Spleen (tissue), 11 donors: ENCODE measurements at regions not wholly inside any gene's neighbourhood (a gene's known extent, or its start where the extent isn't known, plus 50 kb on each side); places are given as distances from the start of the nearest gene placed in this dataset.
"Not testable (repeated sequence)": the region's sequence is repeated elsewhere in the genome, so short reads cannot be mapped to it uniquely, and the experiment has no call there.

Experiments used
- DNase-seq: peaks from one replicate; pipeline ENCODE4 v3.0.0-alpha.2; 2020
- H3K27ac ChIP-seq, 8 donors: fragments of 200-600 bp; sonication (generic) in 7 of 8; 1 replicate in 4 of 8; 2 replicates in 4 of 8; pipeline versions ENCODE4 v1.5.0 to v1.8.0; 2016 to 2021; ENCODE audit warnings: inconsistent platforms in 4 of 8, mild to moderate bottlenecking in 4 of 8, moderate library complexity in 1 of 8
- H3K27me3 ChIP-seq, 7 donors: fragments of 200-600 bp; sonication (generic) in 6 of 7; replicated peaks in 1 of 7; 1 replicate in 4 of 7; 2 replicates in 3 of 7; pipeline versions ENCODE4 v1.5.0 to v1.8.0; 2016 to 2021; ENCODE audit warnings: inconsistent platforms in 3 of 7, mild to moderate bottlenecking in 1 of 7
- H3K36me3 ChIP-seq, 6 donors: fragments of 200-600 bp; sonication (generic) in 5 of 6; 1 replicate in 4 of 6; 2 replicates in 2 of 6; pipeline versions ENCODE4 v1.5.0 to v1.8.0; 2016 to 2021; ENCODE audit warnings: inconsistent platforms in 2 of 6
- H3K4me1 ChIP-seq, 6 donors: fragments of 200-600 bp; sonication (generic) in 5 of 6; 1 replicate in 3 of 6; 2 replicates in 3 of 6; pipeline versions ENCODE4 v1.5.0 to v1.8.0; 2016 to 2021; ENCODE audit warnings: inconsistent platforms in 3 of 6
- H3K4me3 ChIP-seq, 8 donors: fragments of 200-600 bp; sonication (generic) in 7 of 8; 1 replicate in 4 of 8; 2 replicates in 4 of 8; pipeline versions ENCODE4 v1.5.0 to v1.8.0; 2016 to 2021; ENCODE audit warnings: inconsistent platforms in 4 of 8, mild to moderate bottlenecking in 4 of 8, moderate library complexity in 2 of 8
- H3K9me3 ChIP-seq, 8 donors: fragments of 200-600 bp; sonication (generic) in 7 of 8; 1 replicate in 4 of 8; 2 replicates in 4 of 8; pipeline versions ENCODE4 v1.5.0 to v1.8.0; 2016 to 2021; ENCODE audit warnings: inconsistent platforms in 4 of 8
- CTCF ChIP-seq, 11 experiments: fragments of 200-600 bp in 7 of 11; fragments of 450-650 bp in 4 of 11; sonication (generic) in 4 of 11; IDR thresholded peaks in 8 of 11; conservative IDR thresholded peaks in 3 of 11; 1 replicate in 7 of 11; 2 replicates in 4 of 11; pipeline versions ENCODE4 v1.4.0 to v1.8.0; 2016 to 2021; ENCODE audit warnings: antibody characterized with exemption in 11 of 11, inconsistent platforms in 4 of 11, mild to moderate bottlenecking in 1 of 11
- POLR2A ChIP-seq, 3 donors: fragments of 450-650 bp; IDR thresholded peaks; one replicate each; pipeline ENCODE4 v1.5.1; 2017; ENCODE audit warnings: antibody characterized with exemption in 3 of 3, mild to moderate bottlenecking in 1 of 3
- POLR2AphosphoS5 ChIP-seq, 3 donors: sonication (generic); formaldehyde crosslinking; IDR thresholded peaks; one replicate each; pipeline ENCODE4 v1.5.1; 2017; ENCODE audit warnings: antibody characterized with exemption in 3 of 3
- WGBS, 5 donors: extraction: QIAGEN DNeasy Blood & Tissue Kit in 3 of 5; methylation state at CpG; one replicate each; pipeline versions ENCODE4 v1.1.5 to v1.1.7; 2013 to 2018; 5-methylcytosine and 5-hydroxymethylcytosine counted together
- intact Hi-C: fragments of 100-400 bp; cut with DNase I; formaldehyde crosslinking; loops from one replicate; pipeline ENCODE4 v1.15.0; 2023; ENCODE audit warnings: low total_unique reads
- donor health status: healthy with polysubstance abuse.
- donor health status: DM: no; HTN: no; CAD: no; lungs with moderate emphysema.
- donor health status: DM: no; HTN: no; CAD: no.
- donor health status: Bipolar disorder and iron deficiency.
- donor health status: healthy.
- donor health status: DM: no; HTN: no; CAD: no.
- donor health status: DM: yes; HTN: yes; CAD: no.

GRCh38 chr16:86952769-86953168 is 364.4 kb downstream of the C16orf95 start:
- H3K4me3 ChIP-seq = no peak overlapping the region
- peaks cover 0 to 9% (median 0%) of the 10 kb centered on the region in 8 donors for H3K9me3 ChIP-seq
- H3K27ac ChIP-seq = no peak overlapping the region
- H3K36me3 ChIP-seq = no peaks in the 10 kb centered on the region
- H3K27me3 ChIP-seq = peaks cover 0 to 72% (median 0%) of the 10 kb centered on the region in 7 donors
- intact Hi-C loops = no loop called here
- no peak for DNase-seq
- H3K4me1 ChIP-seq = peaks cover 0 to 10% (median 5%) of the 10 kb centered on the region in 6 donors
- no peak for TF ChIP-seq POLR2A (IDR thresholded peaks at IDR 0.05)
- no peak for TF ChIP-seq CTCF (IDR thresholded peaks at IDR 0.05 in 8 of 11, conservative IDR thresholded peaks at IDR 0.05 in 3 of 11)
- no peak for TF ChIP-seq POLR2AphosphoS5 (IDR thresholded peaks at IDR 0.05)

- no peak for DNase-seq
- H3K27ac ChIP-seq = no peak overlapping the region
- intact Hi-C loops = no loop called here
- no peak overlapping the region for H3K4me3 ChIP-seq
- H3K9me3 ChIP-seq = peaks cover 0 to 9% (median 0%) of the 10 kb centered on the region in 8 donors
- H3K4me1 ChIP-seq = peaks cover 0 to 11% (median 5%) of the 10 kb centered on the region in 6 donors
- TF ChIP-seq CTCF (IDR thresholded peaks at IDR 0.05 in 8 of 11, conservative IDR thresholded peaks at IDR 0.05 in 3 of 11) (no peak), POLR2AphosphoS5 (IDR thresholded peaks at IDR 0.05) (no peak)
- WGBS, 5 donors = 58 to 66% (median 63%) methylated on average over 26 to 29 of the region's 29 CpGs
- no peaks in the 10 kb centered on the region for H3K36me3 ChIP-seq
- peaks cover 0 to 72% (median 3%) of the 10 kb centered on the region in 7 donors for H3K27me3 ChIP-seq
These were observed 363.4 kb downstream of the C16orf95 start for GRCh38 chr16:86953631-86954391.

- H3K36me3 ChIP-seq = no peaks in the 10 kb centered on the region
- no peak overlapping the region for H3K27ac ChIP-seq
- no peak overlapping the region for H3K4me3 ChIP-seq
- no peak for DNase-seq
- peaks cover 0 to 22% (median 7%) of the 10 kb centered on the region in 6 donors for H3K4me1 ChIP-seq
- WGBS, 5 donors = 85 to 96% (median 89%) methylated on average over 9 to 13 of the region's 13 CpGs
- intact Hi-C loops = no loop called here
- peaks cover 0 to 76% (median 7%) of the 10 kb centered on the region in 7 donors for H3K27me3 ChIP-seq
- H3K9me3 ChIP-seq = peaks cover 0 to 9% (median 0%) of the 10 kb centered on the region in 8 donors
- no peak for TF ChIP-seq CTCF (IDR thresholded peaks at IDR 0.05 in 8 of 11, conservative IDR thresholded peaks at IDR 0.05 in 3 of 11)
- no peak for TF ChIP-seq POLR2AphosphoS5 (IDR thresholded peaks at IDR 0.05)
- TF ChIP-seq POLR2A (IDR thresholded peaks at IDR 0.05) = no peak
These were observed 361.9 kb downstream of the C16orf95 start for GRCh38 chr16:86955136-86955855.

GRCh38 chr16:86956437-86956836 is 360.8 kb downstream of the C16orf95 start:
- 16 to 28% (median 26%) methylated on average over 15 of the region's 15 CpGs for WGBS, 5 donors
- intact Hi-C loops = no loop called here
- H3K27me3 ChIP-seq = peaks cover 0 to 87% (median 7%) of the 10 kb centered on the region in 7 donors

GRCh38 chr16:86957662-86958198 is 359.5 kb downstream of the C16orf95 start:
- Histone ChIP-seq H3K27me3 (peaks cover 0 to 99% (median 7%) of the 10 kb centered on the region in 7 donors), H3K4me1 (peaks cover 0 to 22% (median 7%) of the 10 kb centered on the region in 6 donors)
- H3K9me3 ChIP-seq, H3K27ac ChIP-seq, H3K4me3 ChIP-seq, H3K36me3 ChIP-seq, intact Hi-C loops, DNase-seq: not testable (repeated sequence)
- WGBS, 5 donors = 90 to 91% (median 91%) methylated on average over 9 to 12 of the region's 12 CpGs

More at GRCh38 chr16:86956437-86956836, 360.8 kb downstream of the C16orf95 start:
- Histone ChIP-seq H3K4me1 (peaks cover 0 to 22% (median 7%) of the 10 kb centered on the region in 6 donors), H3K27ac (no peak overlapping the region), H3K4me3 (no peak overlapping the region), H3K36me3 (no peaks in the 10 kb centered on the region), H3K9me3 (peaks cover 0 to 9% (median 0%) of the 10 kb centered on the region in 8 donors)
- no peak for DNase-seq
- TF ChIP-seq CTCF (IDR thresholded peaks at IDR 0.05 in 8 of 11, conservative IDR thresholded peaks at IDR 0.05 in 3 of 11) = no peak
- TF ChIP-seq POLR2A (IDR thresholded peaks at IDR 0.05) = no peak
- no peak for TF ChIP-seq POLR2AphosphoS5 (IDR thresholded peaks at IDR 0.05)
